Muscle of leg (tissue), 3 donors: ENCODE measurements at regions not wholly inside any gene's neighbourhood (a gene's known extent, or its start where the extent isn't known, plus 50 kb on each side); places are given as distances from the start of the nearest gene placed in this dataset.

Experiments used
- DNase-seq: peaks from one replicate; pipeline ENCODE4 v3.0.0; 2013
- H3K27ac ChIP-seq: one replicate; pipeline ENCODE4 v1.5.1; 2013; ENCODE audit warnings: mild to moderate bottlenecking, low read length, control low read depth
- H3K27me3 ChIP-seq: one replicate; pipeline ENCODE4 v1.6.1; 2013; ENCODE audit warnings: low read length; ENCODE audit not compliant: control insufficient read depth, insufficient read depth
- H3K36me3 ChIP-seq: one replicate; pipeline ENCODE4 v1.6.1; 2013; ENCODE audit warnings: low read length; ENCODE audit not compliant: control insufficient read depth, insufficient read depth
- H3K4me1 ChIP-seq: one replicate; pipeline ENCODE4 v1.6.1; 2013; ENCODE audit warnings: low read length; ENCODE audit not compliant: control insufficient read depth, insufficient read depth
- H3K4me3 ChIP-seq: one replicate; pipeline ENCODE4 v1.5.1; 2013; ENCODE audit warnings: low read length, control low read depth
- H3K9me3 ChIP-seq: replicated peaks from 2 replicates; pipeline ENCODE4 v1.6.1; 2013; ENCODE audit warnings: low read depth, low read length; ENCODE audit not compliant: control insufficient read depth
- WGBS: methylation state at CpG from one replicate; pipeline ENCODE4 v1.1.5; 2013; ENCODE audit warnings: missing lambda C conversion rate; ENCODE audit not compliant: insufficient coverage; 5-methylcytosine and 5-hydroxymethylcytosine counted together

GRCh38 chr22:48047722-48048500 is 1285.5 kb downstream of the TBC1D22A start:
- DNase-seq, result no peak
- Histone ChIP-seq H3K4me3 (no peak overlapping the region), H3K27me3 (peaks cover 5% of the 10 kb centered on the region), H3K9me3 (no peaks in the 10 kb centered on the region), H3K4me1 (no peaks in the 10 kb centered on the region), H3K36me3 (no peaks in the 10 kb centered on the region), H3K27ac (no peak overlapping the region)
- WGBS, result 82% methylated on average over 9 of the region's 9 CpGs

GRCh38 chr22:48045369-48045768 is 1282.9 kb downstream of the TBC1D22A start:
- WGBS, result 73% methylated on average over 3 of the region's 4 CpGs
- H3K27me3 ChIP-seq, result peaks cover 5% of the 10 kb centered on the region

GRCh38 chr22:48044487-48045060 is 1282.1 kb downstream of the TBC1D22A start:
- Histone ChIP-seq H3K4me3 (no peak overlapping the region), H3K36me3 (no peaks in the 10 kb centered on the region), H3K9me3 (no peaks in the 10 kb centered on the region), H3K4me1 (no peaks in the 10 kb centered on the region), H3K27me3 (peaks cover 5% of the 10 kb centered on the region), H3K27ac (no peak overlapping the region)
- DNase-seq, result no peak
- WGBS, result 57% methylated on average over 5 of the region's 9 CpGs

More at GRCh38 chr22:48045369-48045768, 1282.9 kb downstream of the TBC1D22A start:
- no peak overlapping the region for H3K27ac ChIP-seq
- H3K4me3 ChIP-seq, result no peak overlapping the region
- H3K4me1 ChIP-seq, result no peaks in the 10 kb centered on the region
- H3K36me3 ChIP-seq, result no peaks in the 10 kb centered on the region
- DNase-seq, result no peak
- H3K9me3 ChIP-seq, result no peaks in the 10 kb centered on the region

- DNase-seq, result no peak
- Histone ChIP-seq H3K36me3 (no peaks in the 10 kb centered on the region), H3K27ac (no peak overlapping the region), H3K4me1 (no peaks in the 10 kb centered on the region), H3K27me3 (peaks cover 9% of the 10 kb centered on the region), H3K9me3 (no peaks in the 10 kb centered on the region), H3K4me3 (no peak overlapping the region)
- 90% methylated on average over 5 of the region's 6 CpGs for WGBS
Measured at GRCh38 chr22:48043581-48043980, 1281.1 kb downstream of the TBC1D22A start.

GRCh38 chr22:48042621-48043395 is 1280.4 kb downstream of the TBC1D22A start:
- Histone ChIP-seq H3K27me3 (peaks cover 9% of the 10 kb centered on the region), H3K9me3 (no peaks in the 10 kb centered on the region), H3K27ac (no peak overlapping the region), H3K4me3 (no peak overlapping the region), H3K36me3 (no peaks in the 10 kb centered on the region), H3K4me1 (no peaks in the 10 kb centered on the region)
- no peak for DNase-seq
- 90% methylated on average over 16 of the region's 17 CpGs for WGBS

GRCh38 chr22:48039326-48039725 is 1276.9 kb downstream of the TBC1D22A start:
- Histone ChIP-seq H3K27me3 (peaks cover 7% of the 10 kb centered on the region), H3K27ac (no peak overlapping the region), H3K9me3 (no peaks in the 10 kb centered on the region), H3K4me1 (no peaks in the 10 kb centered on the region), H3K36me3 (no peaks in the 10 kb centered on the region), H3K4me3 (no peak overlapping the region)
- WGBS, result 96% methylated on average over 3 of the region's 5 CpGs
- no peak for DNase-seq

- no peaks in the 10 kb centered on the region for H3K4me1 ChIP-seq
- DNase-seq, result no peak
- H3K4me3 ChIP-seq, result no peak overlapping the region
- H3K27ac ChIP-seq, result no peak overlapping the region
- no peaks in the 10 kb centered on the region for H3K36me3 ChIP-seq
- H3K27me3 ChIP-seq, result peaks cover 7% of the 10 kb centered on the region
- H3K9me3 ChIP-seq, result no peaks in the 10 kb centered on the region
- WGBS, result 79% methylated on average over 2 of the region's 4 CpGs
Measured at GRCh38 chr22:48037618-48038017, 1275.2 kb downstream of the TBC1D22A start.

- no peak for DNase-seq
- no peak overlapping the region for H3K4me3 ChIP-seq
- H3K36me3 ChIP-seq, result no peaks in the 10 kb centered on the region
- H3K27ac ChIP-seq, result no peak overlapping the region
- H3K27me3 ChIP-seq, result peaks cover 7% of the 10 kb centered on the region
- WGBS, result 89% methylated on average over 12 of the region's 12 CpGs
- no peaks in the 10 kb centered on the region for H3K9me3 ChIP-seq
- H3K4me1 ChIP-seq, result no peaks in the 10 kb centered on the region
Measured at GRCh38 chr22:48035897-48036296, 1273.4 kb downstream of the TBC1D22A start.

- Histone ChIP-seq H3K9me3 (no peaks in the 10 kb centered on the region), H3K4me1 (no peaks in the 10 kb centered on the region), H3K36me3 (no peaks in the 10 kb centered on the region), H3K27me3 (no peaks in the 10 kb centered on the region), H3K4me3 (no peak overlapping the region), H3K27ac (no peak overlapping the region)
- no CpG with 5 or more reads among the region's 6 CpGs for WGBS
- no peak for DNase-seq
Measured at GRCh38 chr22:48031589-48031988, 1269.1 kb downstream of the TBC1D22A start.

GRCh38 chr22:48025096-48025495 is 1262.6 kb downstream of the TBC1D22A start:
- no CpG with 5 or more reads among the region's 2 CpGs for WGBS
- DNase-seq, result no peak
- Histone ChIP-seq H3K36me3 (no peaks in the 10 kb centered on the region), H3K27ac (no peak overlapping the region), H3K9me3 (peaks cover 5% of the 10 kb centered on the region), H3K27me3 (no peaks in the 10 kb centered on the region), H3K4me1 (peaks cover 5% of the 10 kb centered on the region), H3K4me3 (no peak overlapping the region)
